ENCODE measurements at regions not wholly inside any gene's neighbourhood (a gene's known extent, or its start where the extent isn't known, plus 50 kb on each side); places are given as distances from the start of the nearest gene placed in this dataset.

GRCh38 chr17:30720013-30720471 is 104.5 kb downstream of the CRLF3 start:
- no peak for TF ChIP-seq CTCF (IDR thresholded peaks at IDR 0.05)
- TF ChIP-seq POLR2A (IDR thresholded peaks at IDR 0.05) = no peak
